IMR-90 (cell line): ENCODE measurements at regions not wholly inside any gene's neighbourhood (a gene's known extent, or its start where the extent isn't known, plus 50 kb on each side); places are given as distances from the start of the nearest gene placed in this dataset.

Experiments used
- ATAC-seq: fragments of 200-7000 bp; cut with Tn5 transposase; 2 replicates; pipeline ENCODE4 v1.9.1; 2020; ENCODE audit warnings: low read depth, mild to moderate bottlenecking, moderate library complexity
- BruUV-seq: library from RNA; stranded (reverse); fragments of 400-500 nt; replicated peaks from 2 replicates; lab custom pipeline; 2021; lab: Mats Ljungman, UMichigan
- CTCF ChIA-PET: fragments of 300-600 bp; formaldehyde crosslinking; extraction: SDS; loops from one replicate; lab custom pipeline; 2021; ENCODE audit warnings: antibody characterized with exemption; lab: Yijun Ruan, JAX
- POLR2A ChIA-PET: fragments of 300-600 bp; sonication (Branson Sonifier 250); formaldehyde crosslinking; loops from one replicate; lab custom pipeline; 2022; ENCODE audit warnings: antibody characterized with exemption; ENCODE audit not compliant: unreplicated experiment; lab: Charles Lee
- DNase-seq: peaks from one replicate; pipeline ENCODE4 v3.0.0; 2013
- H2AFZ ChIP-seq: replicated peaks from 2 replicates; pipeline ENCODE3; 2013; ENCODE audit warnings: low read length, mild to moderate bottlenecking; ENCODE audit not compliant: poor library complexity
- H2AK5ac ChIP-seq: 2 replicates; pipeline ENCODE4 v1.6.1; 2013; ENCODE audit warnings: low read depth, low read length, inconsistent platforms
- H2AK9ac ChIP-seq: replicated peaks from 2 replicates; pipeline ENCODE3; 2013; ENCODE audit warnings: mild to moderate bottlenecking, low read depth, low read length, moderate library complexity; ENCODE audit not compliant: poor library complexity
- H2BK120ac ChIP-seq: 2 replicates; pipeline ENCODE4 v1.6.1; 2013; ENCODE audit warnings: low read depth, low read length, inconsistent platforms
- H2BK15ac ChIP-seq: 3 replicates; pipeline ENCODE4 v1.6.1; 2013; ENCODE audit warnings: low read depth, low read length, inconsistent platforms
- H2BK20ac ChIP-seq: 2 replicates; pipeline ENCODE4 v1.6.1; 2013; ENCODE audit warnings: low read depth, mild to moderate bottlenecking, inconsistent platforms, low read length, moderate library complexity
- H2BK5ac ChIP-seq: 2 replicates; pipeline ENCODE4 v1.6.1; 2013; ENCODE audit warnings: mild to moderate bottlenecking, low read depth, low read length, inconsistent platforms; ENCODE audit not compliant: poor library complexity, severe bottlenecking
- H3K14ac ChIP-seq: replicated peaks from 2 replicates; pipeline ENCODE4 v1.6.1; 2013; ENCODE audit warnings: low read depth, low read length, inconsistent platforms
- H3K18ac ChIP-seq: 2 replicates; pipeline ENCODE4 v1.6.1; 2013; ENCODE audit warnings: low read depth, low read length, control low read depth
- H3K23ac ChIP-seq: 2 replicates; pipeline ENCODE4 v1.6.1; 2013; ENCODE audit warnings: low read depth, low read length, inconsistent platforms
- H3K27ac ChIP-seq: 2 replicates; pipeline ENCODE4 v1.5.1; 2013; ENCODE audit warnings: mild to moderate bottlenecking, control low read depth, low read length; ENCODE audit not compliant: insufficient read depth
- H3K27me3 ChIP-seq: 2 replicates; pipeline ENCODE4 v1.6.1; 2013; ENCODE audit warnings: low read length; ENCODE audit not compliant: control insufficient read depth, insufficient read depth
- H3K36me3 ChIP-seq: 2 replicates; pipeline ENCODE4 v1.6.1; 2013; ENCODE audit warnings: low read length, mixed read lengths; ENCODE audit not compliant: control insufficient read depth, insufficient read depth
- H3K4ac ChIP-seq: 2 replicates; pipeline ENCODE4 v1.6.1; 2013; ENCODE audit warnings: low read depth, low read length, inconsistent platforms
- H3K4me1 ChIP-seq: 2 replicates; pipeline ENCODE4 v1.6.1; 2013; ENCODE audit warnings: low read length, mixed read lengths; ENCODE audit not compliant: control insufficient read depth, insufficient read depth
- H3K4me2 ChIP-seq: 2 replicates; pipeline ENCODE4 v1.6.1; 2013; ENCODE audit warnings: low read depth, mild to moderate bottlenecking, control low read depth, low read length, moderate library complexity
- H3K4me3 ChIP-seq: 2 replicates; pipeline ENCODE4 v1.5.1; 2013; ENCODE audit warnings: low read depth, mild to moderate bottlenecking, control low read depth, low read length, moderate library complexity; ENCODE audit not compliant: insufficient read depth
- H3K56ac ChIP-seq: 2 replicates; pipeline ENCODE4 v1.6.1; 2013; ENCODE audit warnings: low read length, inconsistent platforms; ENCODE audit not compliant: insufficient read depth; ENCODE audit errors: extremely low read depth
- H3K79me1 ChIP-seq, 2 experiments: 2 replicates each; pipeline ENCODE4 v1.6.1; 2013; ENCODE audit warnings: low read length in 2 of 2, inconsistent platforms in 1 of 2, low read depth in 1 of 2
- H3K9ac ChIP-seq: 2 replicates; pipeline ENCODE4 v1.6.1; 2013; ENCODE audit warnings: low read depth, low read length, control low read depth
- H3K9me1 ChIP-seq: 2 replicates; pipeline ENCODE4 v1.6.1; 2013; ENCODE audit warnings: low read length, inconsistent platforms; ENCODE audit not compliant: insufficient read depth
- H3K9me3 ChIP-seq: 2 replicates; pipeline ENCODE4 v1.6.1; 2013; ENCODE audit warnings: low read length; ENCODE audit not compliant: control insufficient read depth, insufficient read depth
- H4K20me1 ChIP-seq: 2 replicates; pipeline ENCODE4 v1.6.1; 2013; ENCODE audit warnings: low read length, inconsistent platforms; ENCODE audit not compliant: insufficient read depth
- H4K5ac ChIP-seq: 2 replicates; pipeline ENCODE4 v1.6.1; 2013; ENCODE audit warnings: mild to moderate bottlenecking, low read depth, low read length, control low read depth
- H4K8ac ChIP-seq, 2 experiments: 2 replicates each; pipeline ENCODE4 v1.6.1; 2013; ENCODE audit warnings: low read depth in 2 of 2, low read length in 2 of 2, control low read depth in 1 of 2, inconsistent platforms in 1 of 2
- H4K91ac ChIP-seq: 2 replicates; pipeline ENCODE4 v1.6.1; 2013; ENCODE audit warnings: low read depth, low read length, inconsistent platforms; ENCODE audit not compliant: insufficient read depth
- BHLHE40 ChIP-seq: fragments of 150-350 bp; IDR thresholded peaks from 2 replicates; pipeline ENCODE4 v1.6.1; 2016; ENCODE audit warnings: mild to moderate bottlenecking, low read depth, low read length
- MAFK ChIP-seq: IDR thresholded peaks from 2 replicates; pipeline ENCODE4 v1.6.1; 2012; ENCODE audit warnings: low read depth, low read length, improper control_type of control experiment
- RCOR1 ChIP-seq: IDR thresholded peaks from 2 replicates; pipeline ENCODE4 v1.6.1; 2012; ENCODE audit warnings: mild to moderate bottlenecking, low read length, improper control_type of control experiment; ENCODE audit not compliant: insufficient replicate concordance
- WGBS, 2 experiments: methylation state at CpG; one replicate each; pipeline versions ENCODE4 v1.1.5 to v1.1.7; 2013; ENCODE audit warnings: missing lambda C conversion rate in 2 of 2; ENCODE audit not compliant: insufficient read length in 1 of 2; ENCODE audit errors: extremely low coverage in 2 of 2; 5-methylcytosine and 5-hydroxymethylcytosine counted together
- dilution Hi-C: fragments of 300-500 bp; cut with HindIII; formaldehyde crosslinking; loops from one replicate; pipeline ENCODE4 v1.14.3; 2018; ENCODE audit warnings: low sequenced_read_pairs; ENCODE audit not compliant: unreplicated experiment
- in situ Hi-C: fragments of 300-500 bp; cut with MboI; formaldehyde crosslinking; loops from 3 replicates; pipeline ENCODE4 v1.14.3; 2019; ENCODE audit warnings: low sequenced_read_pairs, inconsistent platforms, mixed read lengths
- intact Hi-C: fragments of 100-400 bp; cut with micrococcal nuclease; formaldehyde crosslinking; loops from 2 replicates; pipeline ENCODE4 v1.10.0; 2022

GRCh38 chr2:56703001-56703400 lies 519.2 kb downstream of the CCDC85A start:
- no peaks in the 10 kb centered on the region; the same call in 1 of the 2 replicates for H3K9me3 ChIP-seq
- no peak overlapping the region for H2AK9ac ChIP-seq
- DNase-seq (no peak), ATAC-seq (no peak)
- no TSS peak for BruUV-seq
- no peak overlapping the region for H3K18ac ChIP-seq
- in situ Hi-C loops (no loop called here), intact Hi-C loops (no loop called here), dilution Hi-C loops (no loop called here)
- no peaks in the 10 kb centered on the region for H3K36me3 ChIP-seq
- no peak overlapping the region for H4K5ac ChIP-seq
- no peak overlapping the region for H2BK120ac ChIP-seq
- no peak overlapping the region for H3K4me3 ChIP-seq
- no peak overlapping the region for H4K8ac ChIP-seq
- H3K9ac ChIP-seq: no peak overlapping the region
- H3K27me3 ChIP-seq: no peaks in the 10 kb centered on the region
- H3K4ac ChIP-seq: no peak overlapping the region
- H2BK20ac ChIP-seq: no peak overlapping the region
- ChIA-PET CTCF (no interaction called here), POLR2A (no interaction called here)
- no peaks in the 10 kb centered on the region for H3K9me1 ChIP-seq
- no peaks in the 10 kb centered on the region for H4K20me1 ChIP-seq
- no peaks in the 10 kb centered on the region for H3K4me1 ChIP-seq
- H3K27ac ChIP-seq: no peak overlapping the region
- H3K14ac ChIP-seq: no peak overlapping the region
- no peak overlapping the region for H2BK15ac ChIP-seq
- TF ChIP-seq BHLHE40 (no peak), RCOR1 (no peak), MAFK (peak; percentile 85)
- no peak overlapping the region for H3K56ac ChIP-seq
- H3K4me2 ChIP-seq: no peak overlapping the region
- no peak overlapping the region for H4K91ac ChIP-seq
- no peaks in the 10 kb centered on the region for H3K79me1 ChIP-seq
- whole genome bisulfite sequencing, 2 experiments: 17% methylated on average over 1 of the region's 2 CpGs; no CpG with 5 or more reads in 1 of the 2 experiments
- no peak overlapping the region for H2AK5ac ChIP-seq
- H2AFZ ChIP-seq: no peak overlapping the region
- H3K23ac ChIP-seq: no peak overlapping the region
- H2BK5ac ChIP-seq: no peak overlapping the region
